HCT116 (cell line): ENCODE measurements at regions not wholly inside any gene's neighbourhood (a gene's known extent, or its start where the extent isn't known, plus 50 kb on each side); places are given as distances from the start of the nearest gene placed in this dataset.

ENCODE experiments used
- ATAC-seq: fragments of 200-7000 bp; cut with Tn5 transposase; 2 replicates; pipeline ENCODE4 v1.9.1; 2020; ENCODE audit warnings: mild to moderate bottlenecking, moderate library complexity
- BruUV-seq: library from RNA; stranded (reverse); fragments of 400-500 nt; replicated peaks from 2 replicates; lab custom pipeline; 2021; lab: Mats Ljungman, UMichigan
- CTCF ChIA-PET: fragments of 300-600 bp; sonication (Branson Sonifier 250); formaldehyde crosslinking; loops from one replicate; lab custom pipeline; 2021; ENCODE audit warnings: antibody characterized with exemption; lab: Charles Lee
- POLR2A ChIA-PET: fragments of 300-600, 350-600 bp; sonication (Branson Sonifier 250); formaldehyde crosslinking; loops from one replicate; lab custom pipeline; 2021; ENCODE audit warnings: antibody characterized with exemption; lab: Charles Lee
- RAD21 ChIA-PET, 2 experiments: fragments of 300-600 bp; sonication (Branson Sonifier 250); formaldehyde crosslinking; loops; one replicate each; lab custom pipeline; 2023; ENCODE audit warnings: low total read pairs in 2 of 2; ENCODE audit not compliant: uncharacterized antibody in 2 of 2, unreplicated experiment in 2 of 2, low non-redundant PET in 1 of 2; lab: Charles Lee
- DNase-seq: peaks from one replicate; pipeline ENCODE4 v3.0.0-alpha.2; 2010; ENCODE audit warnings: low read depth, low spot score
- H2AFZ ChIP-seq: fragments of 200-600 bp; shearing (Covaris generic), sonication (generic); 2 replicates; pipeline ENCODE4 v1.6.1; 2017; ENCODE audit warnings: low read depth, mixed run types, mixed read lengths, antibody characterized with exemption, low read length; ENCODE audit not compliant: poor library complexity, severe bottlenecking
- H3K27ac ChIP-seq: 2 replicates; pipeline ENCODE4 v1.5.1; 2012; ENCODE audit warnings: low read depth, low read length
- H3K27me3 ChIP-seq: fragments of 200-600 bp; sonication (generic); 2 replicates; pipeline ENCODE4 v1.6.1; 2016; ENCODE audit warnings: mixed run types, low read length, mixed read lengths; ENCODE audit not compliant: insufficient read depth
- H3K36me3 ChIP-seq, 2 experiments: fragments of 200-500 bp in 1 of 2; fragments of 200-600 bp in 1 of 2; sonication (Bioruptor generic) in 1 of 2; sonication (generic) in 1 of 2; 2 replicates each; pipeline versions ENCODE4 v1.5.1 to v1.6.1; 2014 to 2016; ENCODE audit warnings: low read length in 2 of 2, inconsistent platforms in 1 of 2, mixed read lengths in 1 of 2, mixed run types in 1 of 2; ENCODE audit not compliant: insufficient read depth in 2 of 2, control insufficient read depth in 1 of 2
- H3K4me1 ChIP-seq, 2 experiments: fragments of 200-600 bp in 1 of 2; sonication (generic) in 1 of 2; 2 replicates each; pipeline versions ENCODE4 v1.5.1 to v1.6.1; 2012 to 2017; ENCODE audit warnings: low read length in 2 of 2, inconsistent platforms in 1 of 2, mild to moderate bottlenecking in 1 of 2, mixed read lengths in 1 of 2, mixed run types in 1 of 2, moderate library complexity in 1 of 2; ENCODE audit not compliant: insufficient read depth in 2 of 2, control insufficient read depth in 1 of 2
- H3K4me2 ChIP-seq: fragments of 200-600 bp; sonication (generic); 2 replicates; pipeline ENCODE4 v1.6.1; 2017; ENCODE audit warnings: mixed run types, low read length, mixed read lengths
- H3K4me3 ChIP-seq, 2 experiments: fragments of 200-600 bp in 1 of 2; sonication (generic) in 1 of 2; replicated peaks in 1 of 2; 2 replicates each; pipeline ENCODE4 v1.5.1; 2011 to 2016; ENCODE audit warnings: low read length in 2 of 2, control low read depth in 1 of 2, low read depth in 1 of 2, mild to moderate bottlenecking in 1 of 2, mixed read lengths in 1 of 2, mixed run types in 1 of 2
- H3K79me2 ChIP-seq: fragments of 200-600 bp; sonication (generic); 2 replicates; pipeline ENCODE4 v1.6.1; 2017; ENCODE audit warnings: mild to moderate bottlenecking, mixed run types, low read length, moderate library complexity, mixed read lengths; ENCODE audit not compliant: insufficient read depth
- H3K9ac ChIP-seq: fragments of 200-600 bp; sonication (generic); 2 replicates; pipeline ENCODE4 v1.6.1; 2016; ENCODE audit warnings: low read length, mixed read lengths
- H3K9me2 ChIP-seq: fragments of 200-600 bp; sonication (generic), shearing (Covaris generic); 2 replicates; pipeline ENCODE4 v1.6.1; 2017; ENCODE audit warnings: mixed run types, mild to moderate bottlenecking, moderate library complexity; ENCODE audit not compliant: insufficient read depth
- H3K9me3 ChIP-seq, 2 experiments: fragments of 200-500 bp in 1 of 2; fragments of 200-600 bp in 1 of 2; sonication (Bioruptor generic) in 1 of 2; sonication (generic) in 1 of 2; 2 replicates each; pipeline ENCODE4 v1.6.1; 2014 to 2017; ENCODE audit warnings: low read length in 2 of 2, mixed read lengths in 2 of 2, inconsistent platforms in 1 of 2, low read depth in 1 of 2, mild to moderate bottlenecking in 1 of 2, mixed run types in 1 of 2, moderate library complexity in 1 of 2; ENCODE audit not compliant: control insufficient read depth in 1 of 2, insufficient read depth in 1 of 2
- H4K20me1 ChIP-seq: fragments of 200-600 bp; sonication (generic), shearing (Covaris generic); 2 replicates; pipeline ENCODE4 v1.6.1; 2017; ENCODE audit warnings: mixed run types, mild to moderate bottlenecking, moderate library complexity; ENCODE audit not compliant: insufficient read depth
- ATF3 ChIP-seq: IDR thresholded peaks from 2 replicates; pipeline ENCODE4 v1.6.1; 2012
- CBX3 ChIP-seq: IDR thresholded peaks from 2 replicates; pipeline ENCODE4 v1.6.1; 2012; ENCODE audit warnings: low read depth
- FOSL1 ChIP-seq: IDR thresholded peaks from 2 replicates; pipeline ENCODE4 v1.6.1; 2012; ENCODE audit warnings: low read depth
- POLR2A ChIP-seq: IDR thresholded peaks from 2 replicates; pipeline ENCODE4 v1.7.0; 2011; ENCODE audit warnings: borderline replicate concordance; ENCODE audit not compliant: insufficient read depth, insufficient read length; ENCODE audit errors: extremely low read depth
- POLR2AphosphoS5 ChIP-seq: IDR thresholded peaks from 2 replicates; pipeline ENCODE4 v1.6.1; 2011; ENCODE audit warnings: mild to moderate bottlenecking, low read depth, low read length, moderate library complexity
- RAD21 ChIP-seq: IDR thresholded peaks from 2 replicates; pipeline ENCODE4 v1.6.1; 2012; ENCODE audit warnings: low read depth, mild to moderate bottlenecking
- SIN3A ChIP-seq: IDR thresholded peaks from 2 replicates; pipeline ENCODE4 v1.6.1; 2012; ENCODE audit warnings: low read depth
- SP1 ChIP-seq: IDR thresholded peaks from 2 replicates; pipeline ENCODE4 v1.6.1; 2012; ENCODE audit warnings: low read depth
- SRF ChIP-seq: IDR thresholded peaks from 2 replicates; pipeline ENCODE4 v1.6.1; 2012; ENCODE audit warnings: low read depth
- YY1 ChIP-seq: IDR thresholded peaks from 2 replicates; pipeline ENCODE4 v1.6.1; 2011; ENCODE audit warnings: low read length, low read depth, moderate library complexity, mild to moderate bottlenecking; ENCODE audit not compliant: insufficient replicate concordance; ENCODE audit errors: extremely low read depth
- intact Hi-C: fragments of 100-400 bp; cut with micrococcal nuclease; formaldehyde crosslinking; loops from 2 replicates; pipeline ENCODE4 v1.10.0; 2022
- TF ChIP-seq, protein P1 (sequence below): IDR thresholded peaks from 2 replicates; pipeline ENCODE4 v1.6.1; 2011; ENCODE audit warnings: mild to moderate bottlenecking, low read length, moderate library complexity; ENCODE audit not compliant: insufficient replicate concordance; ENCODE audit errors: extremely low read depth
- TF ChIP-seq, protein P2 (sequence below), 3 experiments: fragments of 200-600 bp in 1 of 3; sonication (generic) in 1 of 3; IDR thresholded peaks in 2 of 3; conservative IDR thresholded peaks in 1 of 3; 2 replicates each; pipeline ENCODE4 v1.5.1; 2012 to 2017; ENCODE audit warnings: low read depth in 2 of 3, low read length in 2 of 3, antibody characterized with exemption in 1 of 3, borderline replicate concordance in 1 of 3, control low read depth in 1 of 3, mild to moderate bottlenecking in 1 of 3, mixed read lengths in 1 of 3, mixed run types in 1 of 3, moderate library complexity in 1 of 3; ENCODE audit not compliant: insufficient read depth in 1 of 3

GRCh38 chr9:86782831-86783230 lies 164.5 kb downstream of the GAS1 start (continued):
- TF ChIP-seq, protein P1, sequence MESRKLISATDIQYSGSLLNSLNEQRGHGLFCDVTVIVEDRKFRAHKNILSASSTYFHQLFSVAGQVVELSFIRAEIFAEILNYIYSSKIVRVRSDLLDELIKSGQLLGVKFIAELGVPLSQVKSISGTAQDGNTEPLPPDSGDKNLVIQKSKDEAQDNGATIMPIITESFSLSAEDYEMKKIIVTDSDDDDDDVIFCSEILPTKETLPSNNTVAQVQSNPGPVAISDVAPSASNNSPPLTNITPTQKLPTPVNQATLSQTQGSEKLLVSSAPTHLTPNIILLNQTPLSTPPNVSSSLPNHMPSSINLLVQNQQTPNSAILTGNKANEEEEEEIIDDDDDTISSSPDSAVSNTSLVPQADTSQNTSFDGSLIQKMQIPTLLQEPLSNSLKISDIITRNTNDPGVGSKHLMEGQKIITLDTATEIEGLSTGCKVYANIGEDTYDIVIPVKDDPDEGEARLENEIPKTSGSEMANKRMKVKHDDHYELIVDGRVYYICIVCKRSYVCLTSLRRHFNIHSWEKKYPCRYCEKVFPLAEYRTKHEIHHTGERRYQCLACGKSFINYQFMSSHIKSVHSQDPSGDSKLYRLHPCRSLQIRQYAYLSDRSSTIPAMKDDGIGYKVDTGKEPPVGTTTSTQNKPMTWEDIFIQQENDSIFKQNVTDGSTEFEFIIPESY = no peak
- no peak for TF ChIP-seq SRF
- no peak for TF ChIP-seq RAD21
- no peak for TF ChIP-seq SIN3A
- TF ChIP-seq SP1 = no peak
- TF ChIP-seq, protein P2, sequence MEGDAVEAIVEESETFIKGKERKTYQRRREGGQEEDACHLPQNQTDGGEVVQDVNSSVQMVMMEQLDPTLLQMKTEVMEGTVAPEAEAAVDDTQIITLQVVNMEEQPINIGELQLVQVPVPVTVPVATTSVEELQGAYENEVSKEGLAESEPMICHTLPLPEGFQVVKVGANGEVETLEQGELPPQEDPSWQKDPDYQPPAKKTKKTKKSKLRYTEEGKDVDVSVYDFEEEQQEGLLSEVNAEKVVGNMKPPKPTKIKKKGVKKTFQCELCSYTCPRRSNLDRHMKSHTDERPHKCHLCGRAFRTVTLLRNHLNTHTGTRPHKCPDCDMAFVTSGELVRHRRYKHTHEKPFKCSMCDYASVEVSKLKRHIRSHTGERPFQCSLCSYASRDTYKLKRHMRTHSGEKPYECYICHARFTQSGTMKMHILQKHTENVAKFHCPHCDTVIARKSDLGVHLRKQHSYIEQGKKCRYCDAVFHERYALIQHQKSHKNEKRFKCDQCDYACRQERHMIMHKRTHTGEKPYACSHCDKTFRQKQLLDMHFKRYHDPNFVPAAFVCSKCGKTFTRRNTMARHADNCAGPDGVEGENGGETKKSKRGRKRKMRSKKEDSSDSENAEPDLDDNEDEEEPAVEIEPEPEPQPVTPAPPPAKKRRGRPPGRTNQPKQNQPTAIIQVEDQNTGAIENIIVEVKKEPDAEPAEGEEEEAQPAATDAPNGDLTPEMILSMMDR (IDR thresholded peaks at IDR 0.05 in 2 of 3, conservative IDR thresholded peaks at IDR 0.05 in 1 of 3; ENCODE audit: borderline replicate concordance in 1 of 3, insufficient read depth in 1 of 3, low read depth in 2 of 3, low read length in 2 of 3) = no peak
- no peak for TF ChIP-seq POLR2A
- TF ChIP-seq POLR2AphosphoS5 = no peak
- no peak for TF ChIP-seq FOSL1

DNA sequence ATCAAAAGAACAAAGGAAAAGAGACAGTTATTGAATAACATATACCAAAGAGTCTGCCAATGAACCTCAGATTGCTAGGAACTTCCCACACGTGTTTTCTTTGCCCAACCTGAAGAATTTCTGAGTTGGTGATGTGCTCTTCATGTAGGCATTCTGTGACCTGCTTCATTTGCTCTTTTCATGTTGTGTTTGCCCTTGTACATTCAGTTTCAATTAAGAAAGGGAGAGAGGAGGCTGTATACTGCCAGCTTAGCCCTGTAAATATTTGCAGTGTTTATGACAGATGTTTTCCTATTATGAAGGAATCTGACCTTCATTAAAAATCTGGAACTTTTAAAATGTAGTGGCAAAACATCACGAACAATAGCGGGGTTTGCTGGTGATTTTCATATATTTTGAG lies 168.5 kb downstream of the GAS1 start:
- intact Hi-C loops = no loop called here
- no peak overlapping the region for H3K4me2 ChIP-seq
- H3K79me2 ChIP-seq = no peaks in the 10 kb centered on the region
- no peaks in the 10 kb centered on the region for H4K20me1 ChIP-seq
- no peaks in the 10 kb centered on the region for H3K4me1 ChIP-seq
- H3K9me3 ChIP-seq = no peaks in the 10 kb centered on the region
- BruUV-seq = no TSS peak
- no peak overlapping the region for H3K27ac ChIP-seq
- H3K9me2 ChIP-seq = no peaks in the 10 kb centered on the region
- H3K36me3 ChIP-seq = no peaks in the 10 kb centered on the region
- no peak for TF ChIP-seq YY1
- TF ChIP-seq POLR2A = no peak
- no peak for TF ChIP-seq CBX3
- TF ChIP-seq ATF3 = no peak
- TF ChIP-seq, all 23 proteins: peak for 0
- POLR2A ChIA-PET = no interaction called here
- Histone ChIP-seq H3K27me3 (peaks cover 47% of the 10 kb centered on the region), H3K9ac (no peak overlapping the region), H2AFZ (no peak overlapping the region), H3K4me3 (no peak overlapping the region)
- CTCF ChIA-PET = no interaction called here
- RAD21 ChIA-PET = no interaction called here
- no peak for DNase-seq
- ATAC-seq = no peak
